Esophagus squamous epithelium (tissue), 5 donors: ENCODE measurements at regions not wholly inside any gene's neighbourhood (a gene's known extent, or its start where the extent isn't known, plus 50 kb on each side); places are given as distances from the start of the nearest gene placed in this dataset.

Experiments used
- DNase-seq: peaks from one replicate; lab custom pipeline; 2025; lab: John Stamatoyannopoulos, UW
- H3K27ac ChIP-seq, 4 donors: fragments of 200-600 bp; sonication (generic); one replicate each; pipeline ENCODE4 v1.5.1; 2016 to 2019; ENCODE audit warnings: mild to moderate bottlenecking in 1 of 4
- H3K27me3 ChIP-seq, 4 donors: fragments of 200-600 bp; sonication (generic); 1 replicate in 3 of 4; 2 replicates in 1 of 4; pipeline versions ENCODE4 v1.5.1 to v1.6.0; 2017 to 2021; ENCODE audit warnings: antibody characterized with exemption in 1 of 4
- H3K36me3 ChIP-seq, 3 donors: fragments of 200-600 bp; sonication (generic); one replicate each; pipeline ENCODE4 v1.5.1; 2016 to 2019
- H3K4me1 ChIP-seq, 3 donors: fragments of 200-600 bp; sonication (generic); one replicate each; pipeline ENCODE4 v1.5.1; 2017 to 2019
- H3K4me3 ChIP-seq, 4 donors: fragments of 200-600 bp; sonication (generic); 1 replicate in 3 of 4; 2 replicates in 1 of 4; pipeline ENCODE4 v1.5.1; 2016 to 2019; ENCODE audit warnings: mild to moderate bottlenecking in 2 of 4, moderate library complexity in 1 of 4
- H3K9me3 ChIP-seq, 3 donors: fragments of 200-600 bp; sonication (generic); one replicate each; pipeline ENCODE4 v1.5.1; 2016 to 2019
- CTCF ChIP-seq, 6 experiments: fragments of 450-650 bp in 4 of 6; fragments of 200-600 bp in 2 of 6; sonication (generic) in 2 of 6; IDR thresholded peaks; one replicate each; pipeline ENCODE4 v1.5.1; 2016 to 2019; ENCODE audit warnings: antibody characterized with exemption in 6 of 6, mild to moderate bottlenecking in 4 of 6, moderate library complexity in 4 of 6
- POLR2A ChIP-seq, 4 donors: fragments of 450-650 bp; IDR thresholded peaks; one replicate each; pipeline ENCODE4 v1.6.1; 2017; ENCODE audit warnings: antibody characterized with exemption in 4 of 4, mild to moderate bottlenecking in 4 of 4, moderate library complexity in 3 of 4
- WGBS, 2 donors: methylation state at CpG; one replicate each; pipeline ENCODE4 v1.1.5; 2018; 5-methylcytosine and 5-hydroxymethylcytosine counted together
- intact Hi-C: fragments of 100-400 bp; cut with DNase I; formaldehyde crosslinking; loops from one replicate; pipeline ENCODE4 v1.15.0; 2022
- donor health status: DM: yes; HTN: yes; CAD: no.

- Histone ChIP-seq H3K4me3 (no peak overlapping the region), H3K36me3 (no peaks in the 10 kb centered on the region), H3K4me1 (no peaks in the 10 kb centered on the region), H3K27ac (no peak overlapping the region), H3K9me3 (no peaks in the 10 kb centered on the region), H3K27me3 (peaks cover 0 to 3% (median 0%) of the 10 kb centered on the region in 4 donors)
- TF ChIP-seq POLR2A (IDR thresholded peaks at IDR 0.05) (no peak), CTCF (IDR thresholded peaks at IDR 0.05) (no peak)
- DNase-seq: no peak
- WGBS, 2 donors: 74 to 77% methylated on average over 1 of the region's 1 CpG
- intact Hi-C loops: no loop called here
Measured at GRCh38 chr3:126279853-126280252, 77.4 kb downstream of the KLF15 start.

- intact Hi-C loops: no loop called here
- no peak for DNase-seq
- no peak overlapping the region for H3K4me3 ChIP-seq
- H3K27ac ChIP-seq: no peak overlapping the region
- H3K27me3 ChIP-seq: peaks cover 0 to 3% (median 0%) of the 10 kb centered on the region in 4 donors
- H3K36me3 ChIP-seq: no peaks in the 10 kb centered on the region
- no peak for TF ChIP-seq CTCF (IDR thresholded peaks at IDR 0.05)
- no peak for TF ChIP-seq POLR2A (IDR thresholded peaks at IDR 0.05)
- WGBS, 2 donors: 79 to 84% methylated on average over 6 to 8 of the region's 8 CpGs
- no peaks in the 10 kb centered on the region for H3K4me1 ChIP-seq
- H3K9me3 ChIP-seq: no peaks in the 10 kb centered on the region
Measured at GRCh38 chr3:126277629-126278378, 79.4 kb downstream of the KLF15 start.

- Histone ChIP-seq H3K4me1 (peaks cover 4 to 15% (median 5%) of the 10 kb centered on the region in 3 donors), H3K27me3 (peaks cover 0 to 3% (median 0%) of the 10 kb centered on the region in 4 donors), H3K27ac (no peak overlapping the region), H3K36me3 (no peaks in the 10 kb centered on the region), H3K9me3 (no peaks in the 10 kb centered on the region), H3K4me3 (no peak overlapping the region)
- DNase-seq: no peak
- 72 to 91% methylated on average over 2 of the region's 2 CpGs for WGBS, 2 donors
- no peak for TF ChIP-seq CTCF (IDR thresholded peaks at IDR 0.05)
- no peak for TF ChIP-seq POLR2A (IDR thresholded peaks at IDR 0.05)
- intact Hi-C loops: no loop called here
Measured at GRCh38 chr3:126275620-126275904, 81.6 kb downstream of the KLF15 start.

GRCh38 chr3:126274735-126275619, 82.2 kb downstream of the KLF15 start:
- TF ChIP-seq POLR2A (IDR thresholded peaks at IDR 0.05) (no peak), CTCF (IDR thresholded peaks at IDR 0.05) (no peak)
- intact Hi-C loops: no loop called here
- H3K4me1 ChIP-seq: peaks cover 8 to 21% (median 10%) of the 10 kb centered on the region in 3 donors
- peak overlapping the region in 1 of 4 donors; percentile 5 for H3K4me3 ChIP-seq
- WGBS, 2 donors: 72 to 76% methylated on average over 4 to 8 of the region's 10 CpGs
- no peak for DNase-seq
- H3K36me3 ChIP-seq: no peaks in the 10 kb centered on the region
- no peak overlapping the region for H3K27ac ChIP-seq
- H3K27me3 ChIP-seq: peaks cover 0 to 3% (median 0%) of the 10 kb centered on the region in 4 donors
- H3K9me3 ChIP-seq: no peaks in the 10 kb centered on the region
